ENCODE measurements at regions not wholly inside any gene's neighbourhood (a gene's known extent, or its start where the extent isn't known, plus 50 kb on each side); places are given as distances from the start of the nearest gene placed in this dataset.

GRCh38 chr17:77886387-77886728, 72.1 kb upstream of the TNRC6C start:
- TF ChIP-seq SOX6 (IDR thresholded peaks at IDR 0.05) (0 out of 2 replicates have a peak, but pooled peaks have one; percentile 24), CTCF (IDR thresholded peaks at IDR 0.05 in 2 of 3, conservative IDR thresholded peaks at IDR 0.05 in 1 of 3; ENCODE audit: insufficient read depth in 2 of 3, low read depth in 1 of 3, low read length in 3 of 3) (no peak), KDM4B (IDR thresholded peaks at IDR 0.05; ENCODE audit: borderline replicate concordance in 2 of 2, low read depth in 1 of 2) (no peak), CEBPG (CRISPR knock-in tag; IDR thresholded peaks at IDR 0.05) (peak; percentile 95), CEBPG (tag; conservative IDR thresholded peaks at IDR 0.05 in 1 of 2, IDR thresholded peaks at IDR 0.05 in 1 of 2) (peak; percentile 91 to 95), SMAD3 (CRISPR knock-in tag; conservative IDR thresholded peaks at IDR 0.05) (no peak), YY1 (IDR thresholded peaks at IDR 0.05; ENCODE audit: borderline replicate concordance in 1 of 3, control insufficient read depth in 1 of 3, extremely low read depth in 1 of 3, insufficient read depth in 3 of 3, insufficient read length in 1 of 3, insufficient replicate concordance in 2 of 3, low read depth in 1 of 3, low read length in 2 of 3) (no peak), RCOR1 (IDR thresholded peaks at IDR 0.05; ENCODE audit: borderline replicate concordance in 1 of 2, low read depth in 2 of 2, low read length in 2 of 2) (no peak), SNIP1 (IDR thresholded peaks at IDR 0.05; ENCODE audit: low read depth) (no peak), SRSF3 (IDR thresholded peaks at IDR 0.05; ENCODE audit: insufficient read depth, low read length) (no peak), KAT2B (IDR thresholded peaks at IDR 0.05; ENCODE audit: low read depth, low read length) (no peak), TRIM24 (IDR thresholded peaks at IDR 0.05) (no peak), BRF2 (IDR thresholded peaks at IDR 0.05; ENCODE audit: borderline replicate concordance, insufficient read depth, insufficient read length) (no peak), PKNOX1 (IDR thresholded peaks at IDR 0.05) (peak; percentile 86)
